ENCODE measurements at regions not wholly inside any gene's neighbourhood (a gene's known extent, or its start where the extent isn't known, plus 50 kb on each side); places are given as distances from the start of the nearest gene placed in this dataset.

DNA sequence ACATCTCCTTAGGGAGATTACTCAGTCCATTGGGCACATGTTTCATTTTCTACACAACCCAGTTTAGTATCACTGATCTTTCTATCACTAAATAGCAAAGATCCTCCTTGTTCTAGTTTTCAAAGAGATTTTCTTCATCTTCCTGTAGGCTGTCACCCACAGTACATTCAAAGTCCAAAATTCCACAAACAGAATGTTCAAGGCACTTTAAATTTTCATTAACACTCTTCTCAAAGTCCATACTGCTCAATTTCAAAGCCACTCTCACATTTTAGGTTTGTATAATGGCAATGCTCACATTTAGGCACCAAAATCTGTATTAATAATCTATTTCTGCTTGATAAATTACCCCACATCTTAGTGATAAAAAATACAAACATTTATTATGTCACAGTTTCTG lies 152.8 kb downstream of the FSIP2 start:
- DNase-seq (ENCODE audit: low read depth, low spot score), result no peak

DNA sequence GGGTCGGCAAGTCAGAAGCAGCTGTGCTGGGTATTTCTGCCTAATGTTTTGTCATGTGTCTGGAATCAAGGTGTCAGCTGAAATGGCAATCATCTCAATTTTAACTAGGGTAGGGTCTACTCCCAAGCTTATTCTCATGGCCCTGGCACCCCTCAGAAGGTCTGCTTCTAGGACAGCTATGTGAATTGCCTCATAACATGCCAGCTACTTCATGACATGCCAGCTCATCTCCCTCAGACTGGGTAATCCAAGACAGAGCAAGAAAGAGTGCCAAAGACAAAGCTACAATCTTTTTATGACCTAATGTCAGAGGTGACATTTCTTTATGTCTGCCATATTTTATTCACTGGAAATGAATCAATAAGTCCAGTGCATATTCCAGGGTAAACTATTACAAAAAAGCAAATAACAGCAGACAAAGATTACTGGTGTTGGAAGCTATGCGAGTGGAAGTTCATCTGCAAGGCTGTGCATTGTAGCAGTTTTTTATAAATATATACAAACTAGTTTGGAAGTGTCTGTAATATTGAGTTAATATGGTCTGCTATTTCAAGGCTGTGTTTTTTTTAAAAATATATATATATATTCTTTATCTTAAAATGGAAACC lies 153.3 kb downstream of the FSIP2 start:
- DNase-seq (ENCODE audit: low read depth, low spot score), result no peak

DNA sequence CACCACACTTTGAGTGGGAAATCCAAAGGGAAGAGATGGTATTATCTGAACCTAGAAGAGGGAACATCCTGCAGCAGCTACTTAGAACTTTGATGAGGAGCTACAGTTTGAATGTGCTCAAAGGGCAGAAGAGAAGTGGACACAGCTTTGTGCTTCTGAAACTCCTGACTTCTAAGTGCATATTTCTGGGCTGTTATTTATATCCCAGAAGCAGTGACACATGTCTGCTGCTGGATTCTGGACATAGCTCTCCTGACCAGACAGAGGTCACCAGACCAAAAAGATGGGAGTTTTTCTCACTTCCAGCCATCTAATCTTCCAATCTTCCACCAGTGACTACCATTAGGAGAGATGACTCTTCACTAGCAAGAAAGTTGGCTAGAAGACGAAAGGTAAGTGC lies 153.9 kb downstream of the FSIP2 start:
- no peak for DNase-seq (ENCODE audit: low read depth, low spot score)

DNA sequence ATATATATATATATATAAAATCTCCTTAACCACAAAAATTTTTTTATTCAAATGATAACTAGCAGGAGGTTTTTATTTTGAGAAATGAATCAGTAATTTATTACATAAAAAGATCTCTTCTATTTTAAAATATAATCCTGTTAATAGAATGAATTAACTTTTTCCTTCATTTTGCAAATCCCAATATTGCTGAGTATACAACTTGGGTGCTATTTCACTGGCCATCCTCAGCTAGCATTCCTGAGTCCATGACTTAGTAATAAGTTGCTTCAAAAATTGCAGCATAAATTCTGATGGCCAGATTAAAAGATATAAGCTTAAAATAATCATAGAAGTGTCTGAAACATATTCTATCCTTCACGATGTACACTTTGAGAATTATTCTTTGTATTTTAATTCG lies 155.6 kb downstream of the FSIP2 start:
- DNase-seq (ENCODE audit: low read depth, low spot score), result no peak

DNA sequence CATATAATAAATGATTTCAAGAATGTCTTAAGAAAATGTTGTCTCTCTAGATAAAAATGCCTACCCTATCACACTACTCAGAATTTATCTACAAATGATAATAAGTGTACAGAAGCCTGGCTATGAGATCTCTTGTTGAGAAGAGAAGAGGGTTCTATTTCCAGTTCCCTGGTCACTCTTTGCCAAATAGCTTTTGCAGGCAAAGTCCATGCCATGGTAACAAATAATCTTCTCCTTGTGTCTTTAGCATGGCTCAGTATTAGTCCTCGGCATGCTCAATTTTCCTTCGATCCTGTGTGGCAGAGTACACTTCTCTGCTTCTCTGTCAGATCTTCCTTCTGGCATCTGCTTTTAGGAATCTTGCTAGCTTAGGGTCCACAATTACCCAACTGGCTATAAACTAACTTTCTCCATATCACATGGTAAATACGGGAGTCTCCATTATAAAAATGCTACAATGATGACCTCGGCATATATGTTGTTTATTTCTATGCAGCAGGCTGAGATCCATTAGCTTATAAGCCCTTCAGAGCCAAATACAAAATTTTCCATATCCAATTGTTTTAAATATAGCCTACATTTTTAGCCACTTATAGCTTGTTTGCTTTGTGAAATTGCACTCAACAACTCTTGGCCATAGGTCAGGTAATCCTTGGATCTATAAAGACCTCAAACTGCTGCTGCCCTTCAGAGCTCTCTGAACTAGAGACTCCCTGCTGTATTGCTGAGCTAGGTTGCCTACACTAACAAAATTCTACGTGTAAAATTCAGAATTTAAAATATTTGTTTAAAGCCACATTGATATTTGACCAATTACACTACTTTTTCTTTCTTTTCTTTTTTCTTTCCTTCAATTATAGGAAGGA lies 157.5 kb downstream of the FSIP2 start:
- DNase-seq (ENCODE audit: low read depth, low spot score), result no peak

DNA sequence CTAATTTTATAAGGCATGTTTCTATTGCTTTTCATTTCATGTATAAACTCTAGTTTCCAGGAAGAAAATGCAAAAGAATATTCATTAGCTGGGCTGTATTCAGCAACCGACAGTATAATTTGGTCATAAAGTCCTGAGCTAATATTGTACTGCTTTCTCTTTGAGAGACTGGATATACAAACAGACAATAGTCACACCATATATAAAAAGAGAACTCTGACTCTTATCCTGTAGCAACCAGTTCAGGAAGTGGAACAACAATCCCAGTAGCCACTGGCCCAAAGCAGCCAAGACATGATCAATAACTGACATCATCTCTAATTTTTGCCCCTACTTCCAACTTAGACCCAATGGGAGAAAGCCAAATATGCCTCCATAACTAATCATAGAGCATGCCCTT lies 160.8 kb downstream of the FSIP2 start:
- no peak for DNase-seq (ENCODE audit: low read depth, low spot score)

DNA sequence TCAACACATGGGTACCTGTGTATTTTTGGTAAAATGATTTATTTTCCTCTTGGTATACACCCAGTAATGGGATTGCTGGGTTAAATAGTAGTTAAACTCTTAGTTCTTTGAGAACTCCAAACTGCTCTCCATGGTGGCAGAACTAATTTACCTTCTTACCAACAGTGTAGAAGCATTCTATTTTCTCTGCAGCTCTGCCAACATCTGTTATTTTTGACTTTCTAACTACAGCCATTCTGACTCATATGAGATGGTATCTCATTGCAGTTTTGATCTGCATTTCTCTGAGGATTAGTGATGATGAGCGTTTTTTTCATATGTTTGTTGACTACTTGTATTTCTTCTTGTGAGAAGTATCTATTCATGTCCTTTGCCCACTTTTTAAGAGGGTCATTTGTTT lies 180.6 kb downstream of the FSIP2 start:
- DNase-seq (ENCODE audit: low read depth, low spot score), result no peak

DNA sequence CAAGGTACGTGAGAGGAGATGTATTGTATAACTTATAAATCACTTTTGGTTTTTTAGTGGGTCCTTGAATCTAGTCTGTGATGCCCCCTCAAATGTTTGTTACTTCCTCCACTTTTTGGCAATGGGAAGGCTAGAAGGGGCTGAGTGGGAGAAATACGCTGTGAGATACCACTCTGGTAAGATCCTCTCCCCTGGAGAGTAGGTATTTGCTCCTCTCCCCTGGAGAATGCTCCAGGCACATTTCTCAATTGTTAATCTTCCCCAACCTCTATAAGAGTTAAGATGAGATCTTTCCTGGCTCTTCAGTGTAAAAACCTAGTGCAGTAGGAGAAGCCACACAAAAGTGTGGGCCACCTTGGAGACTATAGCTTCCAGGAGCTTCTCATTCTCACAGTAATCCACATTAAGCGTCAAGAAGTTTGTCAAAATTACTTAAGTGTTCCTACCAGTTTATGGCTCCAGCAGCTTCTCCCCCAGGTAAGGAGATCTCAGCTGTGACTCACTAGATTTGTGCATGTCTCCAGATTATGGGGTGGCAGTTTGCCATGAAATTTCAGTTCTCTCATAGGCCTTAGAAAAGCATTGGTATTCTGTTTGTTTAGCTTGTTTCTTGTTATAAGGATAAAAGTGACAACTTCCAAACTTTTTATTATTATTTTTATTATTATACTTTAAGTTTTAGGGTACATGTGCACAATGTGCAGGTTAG lies 182.6 kb downstream of the FSIP2 start:
- no peak for DNase-seq (ENCODE audit: low read depth, low spot score)

DNA sequence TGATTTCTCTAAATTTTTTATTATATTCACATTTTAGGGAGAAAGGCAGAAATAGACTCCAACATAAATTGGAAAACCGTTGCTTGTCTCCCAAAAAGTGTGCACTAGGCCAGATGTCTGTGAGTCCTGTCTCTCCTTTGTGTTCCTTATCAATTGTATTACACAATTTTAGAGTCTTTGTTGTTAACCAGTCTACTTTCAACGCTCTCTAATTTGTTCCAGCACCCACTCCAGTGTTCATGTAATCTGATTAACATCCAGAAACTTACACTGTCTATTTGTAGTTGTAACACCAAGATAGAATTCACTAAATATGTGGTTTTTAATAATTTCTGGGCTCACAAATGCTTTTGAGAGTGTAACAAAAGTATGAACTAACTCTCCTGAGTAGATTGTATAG lies 195.6 kb downstream of the FSIP2 start:
- no peak for DNase-seq (ENCODE audit: low read depth, low spot score)

DNA sequence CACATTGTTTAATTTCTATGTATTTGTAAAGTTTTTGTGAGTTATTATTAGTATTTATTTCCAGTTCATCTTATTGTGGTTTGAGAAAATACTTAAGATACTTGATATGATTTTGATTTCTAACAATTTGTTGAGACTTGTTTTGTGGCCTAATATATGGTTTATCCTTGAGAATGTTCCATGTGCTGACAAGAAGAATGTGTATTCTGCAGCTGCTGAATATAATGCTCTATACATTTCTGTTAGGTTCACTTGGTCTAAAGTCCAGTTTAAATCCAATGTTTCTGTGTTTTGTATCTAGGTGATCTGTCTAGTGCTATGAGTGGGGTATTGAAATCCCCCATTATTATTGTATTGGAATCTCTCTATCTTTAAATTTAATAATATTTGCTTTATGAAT lies 201.3 kb downstream of the FSIP2 start:
- DNase-seq (ENCODE audit: low read depth, low spot score), result no peak

DNA sequence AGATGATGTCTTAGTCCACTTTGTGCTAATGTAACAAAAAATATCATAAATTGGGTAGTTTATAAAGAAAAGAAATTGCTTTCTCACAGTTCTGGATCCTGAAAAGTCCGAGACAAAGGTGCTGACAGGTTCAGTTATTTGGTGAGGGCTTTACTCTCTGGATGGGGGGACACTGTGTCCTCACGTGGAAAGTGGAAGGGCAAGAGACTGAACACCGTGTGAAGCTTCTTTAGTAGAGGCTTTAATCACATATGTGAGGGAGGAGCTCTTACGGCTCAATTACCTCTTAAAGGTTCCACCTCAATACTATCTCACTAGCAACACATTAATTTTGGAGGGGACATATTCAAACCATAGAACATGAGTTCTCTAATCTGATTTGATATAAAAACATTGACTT lies 204.3 kb downstream of the FSIP2 start:
- no peak for DNase-seq (ENCODE audit: low read depth, low spot score)

DNA sequence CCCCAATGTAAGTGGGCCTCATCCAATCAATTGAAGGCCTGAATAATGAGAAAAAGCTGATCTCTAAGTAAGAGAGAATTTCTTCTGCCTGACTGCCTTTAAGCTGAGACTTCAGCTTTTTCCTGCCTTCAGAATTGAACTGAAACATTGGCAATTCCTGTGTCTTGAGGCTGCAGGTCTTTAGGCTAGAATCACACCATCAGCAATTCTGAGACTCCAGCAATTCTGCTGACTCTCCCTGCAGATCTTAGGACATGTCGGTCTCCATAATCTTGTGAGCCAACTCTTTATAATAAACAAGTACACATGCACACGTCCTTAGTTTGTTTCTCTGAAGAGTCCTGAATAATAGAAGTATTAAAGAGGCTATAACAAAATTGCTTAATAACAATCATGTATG lies 209.1 kb downstream of the FSIP2 start:
- no peak for DNase-seq (ENCODE audit: low read depth, low spot score)

DNA sequence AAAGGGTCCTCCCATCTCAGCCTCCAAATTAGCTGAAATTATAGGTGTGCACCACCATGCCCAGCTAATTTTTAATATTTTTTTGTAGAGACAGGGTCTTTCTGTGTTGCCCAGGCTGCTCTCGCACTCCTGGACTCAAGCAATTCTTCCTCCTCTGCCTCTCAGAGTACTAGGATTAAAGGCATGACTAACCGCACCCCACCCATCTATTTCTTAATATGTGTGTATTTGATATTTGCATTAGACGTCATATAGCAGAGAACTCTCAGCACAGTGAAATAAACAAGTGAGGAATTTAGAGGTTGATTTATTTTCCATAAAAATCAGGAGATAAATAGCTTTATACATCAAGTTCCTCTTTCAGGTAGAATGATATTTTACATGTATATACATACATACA lies 213.5 kb downstream of the FSIP2 start:
- DNase-seq (ENCODE audit: low read depth, low spot score), result no peak

DNA sequence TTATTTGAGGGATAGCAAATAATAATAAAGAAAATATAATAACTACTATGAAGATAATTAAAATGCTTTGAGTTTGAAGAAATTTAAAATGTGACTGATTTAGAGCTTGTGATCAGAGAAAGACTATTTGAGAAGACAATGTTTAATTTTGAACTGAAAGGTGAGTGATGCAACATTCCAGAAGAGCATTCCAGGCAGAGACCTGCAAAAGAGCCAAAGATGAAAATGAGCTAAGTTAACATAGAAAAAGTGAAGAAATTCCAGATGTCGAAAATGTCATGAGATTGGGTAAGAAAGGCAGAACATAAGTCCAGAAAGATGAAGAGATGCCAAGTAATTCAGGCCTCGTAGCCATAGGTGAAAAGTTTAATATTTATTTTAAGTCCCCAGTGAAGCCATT lies 215.8 kb downstream of the FSIP2 start:
- no peak for DNase-seq (ENCODE audit: low read depth, low spot score)

DNA sequence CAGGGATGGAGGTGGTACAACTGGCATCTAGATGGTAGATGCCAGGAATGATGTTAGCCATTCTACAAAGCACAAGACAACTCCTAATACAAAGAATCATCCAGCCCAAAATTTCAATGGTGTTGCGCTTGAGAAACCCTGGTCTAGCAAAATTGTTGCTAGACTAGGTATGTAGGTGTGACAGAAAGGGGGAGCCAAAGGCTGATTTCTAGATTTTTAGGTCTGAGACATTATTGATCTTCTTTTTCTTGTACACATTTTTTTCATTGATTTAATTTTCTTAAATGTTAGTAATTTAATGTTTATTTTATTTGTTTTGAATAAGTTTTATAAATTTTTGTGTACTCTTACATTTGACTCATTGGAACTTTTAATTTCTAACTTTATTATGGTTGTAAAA lies 216.4 kb downstream of the FSIP2 start:
- no peak for DNase-seq (ENCODE audit: low read depth, low spot score)

DNA sequence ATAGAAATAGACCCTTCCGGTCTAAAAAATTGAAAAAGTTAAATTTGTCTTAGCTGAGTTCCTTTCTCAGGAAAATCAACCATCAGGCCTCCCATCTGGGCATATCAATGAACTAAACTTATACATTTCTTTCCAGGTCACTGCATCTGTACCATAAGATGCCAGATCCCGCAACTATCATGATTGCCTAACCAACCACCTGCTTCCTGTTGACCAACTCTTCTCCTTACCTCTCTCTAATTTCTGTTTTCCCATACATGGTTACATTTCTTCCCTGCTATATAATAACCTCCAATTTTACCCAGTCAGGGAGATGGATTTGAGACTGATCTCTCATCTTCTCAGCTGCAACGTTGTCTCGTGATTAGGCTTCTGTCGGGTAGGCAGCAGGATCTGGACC lies 228.7 kb downstream of the FSIP2 start:
- DNase-seq (ENCODE audit: low read depth, low spot score), result no peak

DNA sequence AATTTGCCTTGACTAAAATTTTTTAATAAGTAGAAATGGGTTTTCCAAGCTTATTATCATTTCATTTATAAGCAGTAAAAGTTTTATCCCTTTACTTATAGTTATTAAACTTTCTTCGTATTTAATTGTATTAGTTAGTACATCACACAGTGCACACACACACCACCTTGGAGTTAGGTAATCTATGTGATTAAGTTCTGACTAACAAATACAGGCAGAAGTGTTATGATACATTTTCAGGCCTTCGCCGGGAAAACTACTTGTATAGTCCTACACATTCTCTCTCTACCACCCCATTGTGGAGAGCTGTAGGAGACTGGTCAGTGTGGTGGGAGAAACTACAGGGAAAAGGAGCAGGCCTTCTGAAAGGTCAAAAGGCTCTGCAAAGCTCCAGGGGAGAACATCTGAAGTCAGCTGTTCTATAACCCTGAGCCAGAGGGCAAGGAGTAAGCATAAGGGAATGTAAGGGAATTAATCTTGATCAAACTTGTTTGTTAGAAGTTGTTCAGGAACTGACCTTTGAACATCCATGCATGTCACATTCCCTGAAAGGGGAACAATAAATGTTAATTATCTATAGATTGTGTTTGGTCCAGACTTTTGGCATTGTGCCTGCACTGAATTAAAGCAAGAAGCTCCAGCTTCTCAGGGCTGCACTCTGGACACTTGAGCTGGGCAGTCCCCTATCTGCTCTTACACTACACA lies 231.7 kb downstream of the FSIP2 start:
- DNase-seq (ENCODE audit: low read depth, low spot score), result no peak

DNA sequence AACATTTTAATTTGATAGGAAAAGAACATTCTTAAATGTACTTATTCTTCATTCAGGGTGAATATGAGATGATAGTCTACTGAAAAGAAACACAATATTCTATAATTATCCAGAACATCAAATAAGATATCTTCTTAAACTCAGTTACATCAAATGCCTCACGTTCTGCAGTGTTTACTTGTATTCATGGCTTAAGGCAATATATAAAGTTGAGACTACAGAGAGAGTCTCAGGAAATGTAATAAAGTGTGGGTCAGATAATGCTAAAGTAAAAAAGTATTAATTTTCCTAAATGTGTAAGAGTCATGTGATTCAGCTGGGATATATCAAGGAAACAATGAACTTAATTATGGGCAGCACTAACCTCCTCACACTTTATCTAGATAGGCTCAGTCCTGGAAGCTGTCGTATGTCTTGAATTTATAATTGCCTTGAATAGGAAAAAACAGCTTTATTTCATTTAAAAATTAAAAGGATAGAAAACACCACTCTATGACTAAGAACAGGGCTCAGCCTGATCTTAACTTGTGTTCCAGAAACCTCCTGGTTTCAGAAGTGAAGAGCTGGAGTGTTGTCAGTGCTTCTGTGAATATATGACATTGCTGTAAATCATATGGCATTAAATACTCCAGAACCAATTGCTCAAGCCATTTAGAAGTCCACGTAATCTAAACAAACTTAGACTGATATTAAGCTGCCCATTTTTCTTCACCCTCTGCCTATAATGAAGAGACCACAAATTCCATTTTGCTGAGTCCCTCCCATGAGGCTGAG lies 240.2 kb downstream of the FSIP2 start:
- DNase-seq (ENCODE audit: low read depth, low spot score), result no peak

DNA sequence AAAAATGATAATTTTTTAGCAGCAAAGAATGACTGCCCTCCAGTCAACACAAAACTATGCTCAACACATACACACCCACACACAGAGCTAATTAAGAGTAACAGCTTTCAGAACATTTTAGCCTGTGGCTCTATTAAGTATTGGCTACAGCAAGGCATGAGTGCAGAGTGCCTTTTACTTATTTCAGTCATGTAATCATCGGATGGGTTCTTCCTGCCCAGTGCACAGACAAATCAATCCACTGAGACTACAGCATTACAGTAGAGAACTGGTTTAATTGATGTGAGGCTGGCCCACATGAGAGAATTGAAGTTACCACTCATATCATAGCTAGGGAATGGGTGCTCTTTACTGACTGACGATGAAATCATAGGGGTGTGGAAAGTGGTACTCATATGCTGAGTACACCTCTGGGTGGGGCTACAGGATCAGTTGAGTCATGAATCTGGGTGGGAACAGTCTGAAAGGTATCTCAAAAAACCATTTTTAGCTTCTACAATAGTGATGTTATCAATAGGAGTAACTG lies 241.0 kb downstream of the FSIP2 start:
- DNase-seq (ENCODE audit: low read depth, low spot score), result no peak

DNA sequence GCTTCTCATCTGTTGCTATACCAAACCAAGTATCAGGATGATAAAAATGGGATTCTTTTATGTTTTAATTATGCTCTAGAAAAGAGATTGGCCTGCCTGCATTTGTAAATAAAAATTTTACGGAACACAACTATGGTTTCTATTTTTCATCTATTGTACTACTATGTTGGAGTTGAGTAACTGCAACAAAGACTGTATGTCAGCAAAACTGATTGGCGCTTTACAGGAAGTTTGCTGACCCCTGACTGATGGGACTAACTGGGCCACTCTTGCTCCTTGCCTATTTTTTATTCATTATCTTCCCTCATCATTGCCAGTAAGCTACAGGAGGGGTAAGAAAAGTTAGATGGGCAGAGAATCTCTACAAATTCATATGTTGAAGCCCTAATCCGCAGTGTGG lies 242.3 kb downstream of the FSIP2 start:
- no peak for DNase-seq (ENCODE audit: low read depth, low spot score)

DNA sequence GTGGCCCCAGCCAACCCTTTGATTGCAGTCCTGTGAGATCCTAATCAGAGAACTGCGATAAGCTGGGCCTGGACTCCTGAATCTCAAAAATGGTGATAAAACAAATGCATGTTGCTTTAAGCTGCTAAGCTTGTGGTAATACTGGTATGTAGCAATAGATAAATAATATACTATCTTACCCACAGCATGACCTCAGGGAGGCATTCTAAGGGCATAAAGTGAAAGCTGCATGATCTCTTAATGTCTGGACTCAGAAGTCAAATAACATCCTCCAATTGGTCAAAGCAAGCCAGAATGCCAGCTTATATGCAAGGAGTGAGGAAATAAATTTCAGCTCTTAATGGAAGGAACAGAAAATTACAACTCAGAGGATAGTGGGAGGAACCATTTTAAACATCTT lies 246.1 kb downstream of the FSIP2 start:
- no peak for DNase-seq (ENCODE audit: low read depth, low spot score)

Measured in smooth muscle cell of the brain vasculature (primary cell).